GM18868 (cell line): ENCODE measurements at regions not wholly inside any gene's neighbourhood (a gene's known extent, or its start where the extent isn't known, plus 50 kb on each side); places are given as distances from the start of the nearest gene placed in this dataset.

ENCODE experiments used
- ATAC-seq: cut with Tn5 transposase; IDR thresholded peaks from one replicate; pipeline ENCODE4 v1.9.1; 2021; ENCODE audit warnings: mild to moderate bottlenecking, moderate library complexity; ENCODE audit not compliant: unreplicated experiment

- ATAC-seq = no peak
Measured at GRCh38 chr12:114769634-114770033, 85.7 kb upstream of the TBX3 start.

DNA sequence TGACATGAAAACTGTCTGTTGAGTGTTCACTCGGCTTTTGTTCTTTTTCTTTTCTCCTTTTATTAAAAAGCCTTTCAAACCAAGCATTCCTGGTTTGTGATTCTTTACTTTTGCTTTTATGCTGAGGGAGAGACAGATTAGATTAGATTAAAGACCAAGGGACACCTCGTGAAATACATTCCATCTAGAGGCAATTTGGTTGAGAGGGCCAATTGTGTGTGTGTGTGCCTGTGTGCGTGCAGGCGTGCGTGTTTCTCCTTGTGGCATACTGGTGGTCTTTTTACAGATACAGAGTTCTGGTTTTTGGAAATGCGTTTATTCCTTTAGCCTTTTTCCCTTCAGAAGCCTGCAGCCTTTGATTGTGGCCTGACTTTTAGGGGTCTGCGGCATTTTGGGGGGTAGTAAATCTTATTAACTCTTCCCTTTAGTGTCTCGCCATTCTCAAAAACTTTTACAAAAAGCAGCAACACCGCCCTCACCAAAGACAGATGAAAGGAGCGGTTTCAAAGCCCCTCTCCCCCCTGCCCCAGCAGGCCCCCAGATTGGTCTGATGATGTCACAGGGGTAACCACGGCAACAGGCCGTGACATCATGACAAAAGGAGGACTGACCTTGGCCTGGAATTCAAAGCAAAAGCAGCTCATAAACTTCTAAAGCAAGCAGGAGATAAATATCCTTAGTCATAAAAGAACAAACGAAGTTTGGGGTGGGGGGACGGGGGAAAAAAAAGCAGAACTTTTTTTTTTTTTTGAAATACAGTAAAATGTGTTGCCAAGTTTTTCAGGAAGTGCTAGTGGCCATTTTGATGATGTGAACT, 84.1 kb upstream of the TBX3 start:
- ATAC-seq = no peak

GRCh38 chr12:114767084-114767760, 83.2 kb upstream of the TBX3 start:
- ATAC-seq = no peak

DNA sequence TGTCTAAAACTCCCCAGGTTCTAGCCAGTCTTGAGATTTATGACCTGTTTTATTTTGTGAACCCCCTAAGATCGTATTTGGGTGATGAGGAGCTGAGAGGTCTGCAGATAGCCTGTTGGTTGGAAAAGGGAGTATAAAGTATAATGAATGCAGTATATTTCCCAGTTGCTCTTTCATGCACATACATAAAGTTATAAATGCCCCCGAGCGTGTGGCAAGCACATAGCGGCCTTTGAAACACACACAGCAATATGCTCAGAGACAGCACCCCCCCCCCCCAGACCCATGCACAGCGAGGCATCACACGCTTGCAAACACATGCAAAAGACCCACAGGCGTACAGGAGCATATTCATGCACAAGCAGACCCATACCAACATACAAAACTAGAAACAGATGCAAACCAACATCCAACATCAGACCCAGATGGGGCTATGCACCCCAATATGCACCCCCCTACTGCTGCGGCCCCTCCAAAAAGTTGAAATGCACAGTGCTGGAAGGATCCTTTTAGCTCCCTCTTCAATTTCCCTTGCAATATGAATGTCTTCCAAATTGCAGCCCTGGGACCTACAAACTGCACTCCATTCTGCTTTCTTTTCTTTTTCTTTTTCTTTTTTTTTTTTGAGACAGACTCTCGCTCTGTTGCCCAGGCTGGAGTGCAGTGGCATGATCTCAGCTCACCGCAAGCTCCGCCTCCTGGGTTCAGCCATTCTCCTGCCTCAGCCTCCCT, 82.2 kb upstream of the TBX3 start:
- ATAC-seq = no peak

GRCh38 chr12:114764510-114764909, 80.5 kb upstream of the TBX3 start:
- no peak for ATAC-seq

- no peak for ATAC-seq
Measured at GRCh38 chr12:114762490-114763110, 78.6 kb upstream of the TBX3 start.

DNA sequence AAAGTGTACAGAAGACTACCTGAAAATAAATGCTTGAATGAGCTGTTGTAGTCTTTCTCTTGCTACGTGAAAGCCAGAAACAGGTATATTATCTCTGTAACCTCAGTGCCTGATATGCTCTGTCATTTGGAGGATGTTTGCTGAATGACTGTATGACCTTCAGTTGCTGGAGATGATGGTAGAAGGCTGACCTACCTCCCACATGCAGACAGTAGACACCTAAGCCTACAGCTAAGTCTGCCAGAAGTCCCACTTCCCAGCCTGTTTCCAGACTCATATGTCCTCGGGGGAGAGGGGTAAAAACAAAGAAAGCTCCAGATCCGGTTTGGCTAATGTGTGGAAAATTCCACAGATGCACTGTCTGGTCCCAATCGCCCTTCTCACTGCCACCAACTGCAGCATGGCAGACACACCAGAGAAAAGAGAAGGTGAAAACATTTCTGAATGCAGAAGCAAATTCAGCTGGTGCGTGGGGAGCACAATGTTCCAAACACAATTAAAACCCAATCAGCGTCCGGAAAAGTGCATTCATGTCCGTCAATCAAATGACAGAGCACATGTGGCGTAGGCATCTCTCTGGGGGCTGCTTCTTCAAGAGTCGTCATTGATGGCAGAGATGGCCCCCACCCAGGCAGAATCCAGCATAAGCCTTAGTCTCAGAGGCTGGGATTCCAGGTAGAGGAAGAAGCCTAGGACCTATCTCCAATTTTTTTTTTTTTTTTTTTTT, 76.3 kb upstream of the TBX3 start:
- ATAC-seq = no peak

DNA sequence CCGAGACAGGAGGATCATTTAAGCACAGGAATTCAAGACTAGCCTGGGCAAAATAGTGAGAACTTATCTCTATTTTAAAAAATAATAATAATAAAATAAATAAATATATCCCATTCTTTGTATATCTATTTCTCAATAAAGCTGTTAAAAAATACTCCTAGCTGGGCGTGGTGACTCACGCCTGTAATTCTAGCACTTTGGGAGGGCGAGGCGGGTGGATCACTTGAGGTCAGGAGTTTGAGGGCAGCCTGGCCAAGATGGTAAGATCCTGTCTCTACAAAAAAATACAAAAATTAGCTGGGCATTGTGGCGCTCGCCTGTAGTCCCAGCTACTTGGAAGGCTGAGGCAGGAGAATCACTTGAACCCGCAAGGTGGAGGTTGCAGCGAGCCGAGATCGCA, 75.7 kb upstream of the TBX3 start:
- ATAC-seq = no peak

DNA sequence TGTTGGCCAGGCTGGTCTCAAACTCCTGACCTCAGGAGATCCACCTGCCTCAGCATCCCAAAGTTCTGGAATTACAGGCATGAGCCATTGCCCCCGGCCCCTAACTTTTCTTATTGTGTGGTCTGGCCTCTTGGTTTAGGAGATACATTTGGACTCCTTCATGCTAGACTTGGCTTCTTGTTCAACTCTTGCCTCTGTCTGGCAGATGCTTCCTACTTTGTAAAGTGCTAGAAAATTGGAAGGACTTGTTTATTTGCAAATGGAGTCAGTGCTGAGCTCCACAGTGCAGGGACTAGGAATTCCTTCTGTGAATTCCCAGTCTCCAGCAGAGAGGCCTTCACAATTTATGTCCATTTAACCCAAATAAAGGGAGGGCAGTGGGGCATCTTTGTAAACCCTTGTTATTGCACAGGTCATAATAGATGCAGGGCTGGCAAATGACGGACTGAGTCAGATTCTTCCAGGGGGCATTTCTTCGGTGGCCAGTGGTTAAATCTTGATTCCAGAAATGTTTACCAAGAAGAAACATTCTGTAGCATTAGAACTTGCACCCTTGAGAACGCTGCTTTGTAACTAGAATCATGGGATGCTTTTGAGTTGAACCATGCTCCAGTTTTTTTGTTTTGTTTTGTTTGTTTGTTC, 73.8 kb upstream of the TBX3 start:
- ATAC-seq = no peak

- ATAC-seq = no peak
Measured at GRCh38 chr12:114752217-114752616, 68.2 kb upstream of the TBX3 start.

- ATAC-seq = no peak
Measured at GRCh38 chr12:114751712-114752111, 67.7 kb upstream of the TBX3 start.

DNA sequence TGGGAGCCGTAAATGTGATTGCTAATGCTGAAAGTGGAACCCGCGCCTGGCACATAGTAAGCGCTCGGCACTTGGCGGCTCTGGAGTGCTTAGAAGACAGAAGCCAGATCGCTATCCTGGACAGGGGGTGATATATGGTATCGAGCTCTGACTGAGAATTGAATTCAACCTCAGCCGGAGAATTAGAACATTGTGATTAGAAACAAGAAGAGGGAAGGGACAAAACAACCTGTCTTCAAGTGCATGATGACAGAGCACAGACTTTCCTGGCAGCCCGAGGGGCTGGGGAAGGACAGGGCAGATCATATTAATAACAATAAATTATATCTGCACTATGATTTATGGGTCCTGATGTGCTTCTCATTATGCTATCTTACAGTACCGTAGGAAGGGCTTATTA, 66.9 kb upstream of the TBX3 start:
- ATAC-seq = no peak

DNA sequence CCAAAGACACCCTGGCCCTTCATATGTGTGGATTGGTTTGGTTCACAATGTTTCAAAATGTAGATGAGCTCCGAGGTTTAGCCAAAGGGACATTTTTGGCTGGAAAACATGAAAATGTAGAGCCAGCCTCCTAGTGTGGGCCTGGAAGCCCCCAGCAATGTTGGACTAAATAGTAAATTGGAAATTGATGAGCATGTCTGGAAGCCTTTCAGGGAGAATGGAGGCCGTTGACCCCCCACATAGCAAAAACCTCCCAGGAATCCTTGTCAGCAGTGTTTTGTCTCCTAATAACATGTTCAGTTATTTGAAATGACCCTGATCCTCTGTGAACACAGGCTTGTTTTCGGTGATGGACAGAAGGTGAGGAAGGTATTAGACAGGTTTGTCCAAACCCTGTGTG, 65.1 kb upstream of the TBX3 start:
- no peak for ATAC-seq

DNA sequence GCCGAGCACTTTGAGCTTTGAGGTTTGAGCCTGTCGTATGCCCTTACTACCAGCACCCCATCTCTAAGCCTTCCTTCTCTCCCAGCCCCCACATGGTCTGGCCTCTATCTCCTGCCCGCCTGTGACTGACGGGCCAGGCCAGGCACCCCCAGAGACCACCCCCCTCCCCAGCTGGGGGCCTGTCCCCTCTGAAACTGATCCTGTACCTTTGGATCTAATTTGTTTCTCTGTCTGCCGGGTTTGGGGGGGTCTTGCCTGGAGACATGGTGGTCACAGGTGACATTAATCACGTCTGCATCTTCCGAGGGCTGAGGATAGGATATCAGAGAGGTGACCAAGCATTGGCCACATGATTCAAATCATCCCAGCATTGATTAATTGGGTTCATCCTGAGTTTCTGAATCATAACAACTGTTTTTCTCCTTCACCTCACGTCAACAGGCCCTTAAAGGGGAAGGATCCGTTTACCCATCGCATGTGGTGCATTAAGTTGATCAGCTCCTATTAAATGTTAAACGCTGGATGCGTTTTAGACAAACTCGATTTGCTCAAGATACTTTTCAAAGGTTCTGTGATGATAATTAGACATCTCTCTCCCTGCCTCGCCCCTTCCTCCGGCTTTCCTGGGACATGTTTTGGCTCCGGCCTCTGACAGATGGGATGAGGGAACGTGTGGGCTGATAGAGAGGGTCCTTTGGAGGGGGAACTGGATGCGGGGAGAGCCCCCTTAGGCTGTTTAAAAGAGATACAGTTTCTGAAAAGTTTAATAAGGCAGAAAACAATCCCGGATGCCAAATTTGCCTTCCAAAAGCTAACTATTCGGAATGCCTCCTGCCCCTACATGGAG, 63.3 kb upstream of the TBX3 start:
- ATAC-seq = no peak

DNA sequence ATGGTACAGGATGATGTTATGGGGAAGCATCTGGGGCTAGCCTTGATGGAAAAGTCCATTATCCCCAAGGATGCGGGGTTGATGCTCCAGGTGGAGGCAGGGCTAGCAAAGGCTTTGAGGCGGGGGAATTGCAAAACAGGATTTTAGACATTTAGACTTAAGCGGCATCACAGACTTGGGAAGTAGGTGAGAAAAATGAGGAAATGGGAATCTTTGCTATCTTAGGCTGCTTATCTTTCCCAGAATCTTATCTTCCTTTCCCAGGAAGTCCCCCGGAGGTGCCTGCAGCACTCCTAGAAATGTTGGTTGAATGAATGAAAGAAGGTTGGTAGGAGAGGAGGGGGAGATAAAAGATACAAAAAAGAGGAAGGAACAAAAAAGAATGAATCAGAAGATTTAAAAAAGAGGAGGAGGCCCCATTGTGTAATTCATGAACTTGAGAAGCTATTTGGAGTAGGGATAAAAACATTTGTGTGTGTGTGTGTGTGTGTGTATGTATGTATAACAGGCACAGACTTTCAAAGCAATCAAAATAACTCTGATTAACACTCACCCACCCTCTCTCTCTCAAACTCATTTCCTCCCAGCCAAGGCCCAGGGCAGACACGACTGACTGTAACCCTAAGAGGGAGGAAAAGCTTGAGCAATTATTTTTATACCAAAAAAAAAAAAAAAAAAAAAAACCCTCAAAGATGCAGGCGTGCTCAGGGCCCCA, 62.5 kb upstream of the TBX3 start:
- ATAC-seq = no peak

- ATAC-seq = no peak
Measured at GRCh38 chr12:114744691-114745090, 60.7 kb upstream of the TBX3 start.

GRCh38 chr12:114744285-114744684, 60.3 kb upstream of the TBX3 start:
- ATAC-seq = no peak

DNA sequence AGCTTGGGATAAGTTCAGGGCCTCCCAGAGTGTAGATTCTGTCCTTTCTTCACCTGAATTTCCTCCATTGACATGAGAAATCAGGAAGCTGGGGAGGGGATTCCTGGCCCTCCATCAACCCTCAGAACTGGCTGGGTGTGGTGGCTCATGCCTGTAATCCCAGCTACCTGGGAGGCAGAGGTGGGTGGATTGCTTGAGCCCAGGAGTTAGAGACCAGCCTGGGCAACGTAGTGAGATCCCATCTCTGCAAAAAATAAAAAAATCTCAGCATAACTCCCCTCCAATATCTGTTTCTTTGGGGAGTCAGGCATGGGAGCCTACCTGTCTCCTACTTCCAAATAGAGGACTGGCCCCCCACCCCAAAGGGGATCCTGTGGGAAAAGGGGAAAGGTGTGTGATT, 59.8 kb upstream of the TBX3 start:
- no peak for ATAC-seq

DNA sequence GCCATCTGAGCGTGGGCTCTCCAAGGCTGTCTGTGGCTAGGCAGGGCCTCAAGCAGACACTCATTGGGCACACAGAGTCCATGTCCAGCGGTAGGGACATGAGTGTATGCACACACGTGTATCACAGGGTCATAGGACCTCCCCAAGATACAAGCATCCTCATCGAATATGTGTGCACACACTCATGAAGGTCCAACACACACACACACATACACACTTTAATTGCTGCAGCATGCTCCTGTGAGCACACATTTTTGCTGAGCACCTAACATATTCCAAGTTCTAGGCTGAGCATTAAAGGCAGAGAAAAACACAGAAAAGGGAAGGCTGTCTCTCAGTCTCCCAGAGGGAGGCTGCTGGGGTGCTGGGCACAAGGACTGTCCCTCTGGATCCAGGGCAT, 59.3 kb upstream of the TBX3 start:
- ATAC-seq = no peak
